ENCODE measurements at regions not wholly inside any gene's neighbourhood (a gene's known extent, or its start where the extent isn't known, plus 50 kb on each side); places are given as distances from the start of the nearest gene placed in this dataset.

GRCh38 chr1:4518621-4519020 lies 135.8 kb upstream of the AJAP1 start:
- no peak for DNase-seq (ENCODE audit: low spot score)

DNA sequence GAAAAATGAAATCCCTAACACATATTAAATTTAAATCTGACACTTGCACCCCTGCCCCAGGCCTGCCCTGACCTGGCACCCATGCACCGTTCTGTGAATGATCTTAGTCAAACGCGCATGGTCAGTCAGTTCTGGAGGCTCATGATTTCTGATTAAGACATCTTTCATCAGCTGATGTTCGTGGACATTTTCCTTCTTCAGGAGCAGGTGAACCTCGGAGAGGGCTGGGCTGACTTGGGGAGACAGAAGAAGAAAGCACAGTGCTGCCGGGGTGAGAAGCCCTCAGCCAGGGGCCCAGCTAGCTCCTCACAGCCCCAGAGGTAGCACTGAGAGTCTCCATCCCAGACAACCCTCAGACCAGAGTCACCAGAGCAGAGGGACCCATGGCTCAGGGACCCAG lies 134.5 kb upstream of the AJAP1 start:
- no peak for DNase-seq (ENCODE audit: low spot score)

DNA sequence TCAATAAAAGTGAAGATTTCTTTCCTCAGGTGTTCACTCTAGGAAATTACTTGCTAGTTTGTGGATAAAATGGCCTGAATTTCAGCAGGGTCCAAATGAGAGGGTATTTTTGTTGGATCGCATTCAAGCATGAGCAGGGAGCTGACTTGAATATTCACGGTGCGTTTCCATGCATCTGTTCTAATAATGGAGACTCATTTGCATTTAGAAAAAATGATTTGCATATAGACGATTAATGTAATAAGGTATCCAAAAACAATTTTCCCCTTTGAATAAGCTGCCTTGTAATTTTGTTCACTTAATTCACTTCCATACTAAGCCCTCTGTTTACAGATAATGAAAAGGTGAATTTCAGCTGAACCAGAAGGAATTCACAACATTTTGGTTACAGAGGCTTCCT lies 130.9 kb upstream of the AJAP1 start:
- no peak for DNase-seq (ENCODE audit: low spot score)

DNA sequence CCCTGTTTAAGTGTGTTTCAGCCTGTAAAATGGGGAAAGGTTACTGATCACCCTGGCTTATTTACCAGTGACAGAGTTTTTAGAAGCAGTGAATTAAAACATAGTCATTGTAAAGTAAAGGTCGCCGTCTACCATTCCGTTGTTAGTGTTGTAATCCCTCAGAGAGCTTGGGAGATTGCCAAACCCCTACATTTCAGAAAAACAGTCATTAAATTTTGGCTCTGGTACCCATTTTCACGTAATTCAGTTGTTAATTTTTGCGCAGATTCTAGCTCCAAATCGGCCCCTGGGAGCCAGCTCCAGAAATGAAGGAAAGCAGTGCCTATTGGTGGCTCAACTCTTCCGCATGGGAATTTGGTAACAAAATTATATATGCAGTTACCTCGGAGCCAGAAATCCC lies 127.7 kb upstream of the AJAP1 start:
- DNase-seq (ENCODE audit: low spot score), result no peak

GRCh38 chr1:4527819-4528218 lies 126.6 kb upstream of the AJAP1 start:
- no peak for DNase-seq (ENCODE audit: low spot score)

DNA sequence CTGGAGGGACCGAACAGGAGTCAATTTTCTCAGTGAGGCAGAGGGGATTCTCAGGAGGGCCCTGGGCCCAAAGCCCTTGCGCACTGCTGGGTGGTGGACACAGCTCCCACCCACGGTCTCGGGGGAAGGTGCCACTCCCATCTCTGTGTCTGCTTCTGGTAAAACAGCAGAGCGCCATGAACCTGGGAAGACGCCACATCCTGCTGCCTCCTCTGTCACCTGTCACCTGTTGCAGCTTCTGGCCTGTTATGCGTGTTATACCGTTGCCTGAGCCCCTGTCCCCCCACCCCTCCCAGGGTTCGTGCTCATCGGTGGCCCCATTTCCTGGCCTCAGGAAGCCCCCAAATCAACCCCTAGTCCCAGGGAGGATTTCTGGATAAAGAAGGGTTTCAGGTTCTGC lies 125.8 kb upstream of the AJAP1 start:
- no peak for DNase-seq (ENCODE audit: low spot score)

GRCh38 chr1:4529446-4530165 lies 124.8 kb upstream of the AJAP1 start:
- no peak for DNase-seq (ENCODE audit: low spot score)

GRCh38 chr1:4530166-4530785 lies 124.1 kb upstream of the AJAP1 start:
- no peak for DNase-seq (ENCODE audit: low spot score)

DNA sequence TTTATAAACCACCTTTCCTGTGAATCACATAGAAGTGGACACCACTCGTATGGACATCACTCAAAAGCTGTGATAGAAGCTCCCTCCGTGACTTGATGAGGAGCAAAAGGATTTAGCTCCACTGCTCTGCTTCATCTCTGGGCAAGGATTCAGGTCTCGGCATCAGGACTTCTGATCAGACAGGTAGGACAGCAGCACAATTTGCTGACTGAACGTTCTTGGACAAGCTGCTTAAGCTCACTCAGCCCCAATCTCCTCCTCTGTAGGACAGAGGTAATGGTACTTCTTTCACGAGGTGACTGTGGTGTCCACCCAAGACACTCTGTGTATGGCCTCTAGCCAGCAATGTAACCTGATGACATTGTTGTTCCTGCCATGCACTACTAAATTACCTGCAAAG lies 122.6 kb upstream of the AJAP1 start:
- DNase-seq (ENCODE audit: low spot score), result no peak

DNA sequence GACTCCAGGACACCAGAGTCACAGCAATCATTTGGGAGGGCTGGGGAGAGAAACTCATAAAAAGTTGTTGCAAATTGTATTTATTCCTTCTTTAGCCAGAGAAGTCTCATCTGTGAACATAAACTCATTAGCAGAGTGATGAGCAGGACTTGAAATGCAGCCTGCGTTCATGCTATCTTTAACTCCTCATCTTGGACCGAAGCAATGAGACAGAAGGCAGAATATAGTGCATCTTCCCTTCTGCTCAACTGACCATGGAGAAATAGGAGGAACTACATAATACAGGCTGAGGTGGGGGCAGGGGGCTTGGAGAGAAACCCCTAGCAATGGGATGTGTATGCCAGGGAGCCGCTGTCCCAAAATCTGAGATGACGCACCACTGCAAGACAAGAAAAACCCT lies 121.8 kb upstream of the AJAP1 start:
- DNase-seq (ENCODE audit: low spot score), result no peak

DNA sequence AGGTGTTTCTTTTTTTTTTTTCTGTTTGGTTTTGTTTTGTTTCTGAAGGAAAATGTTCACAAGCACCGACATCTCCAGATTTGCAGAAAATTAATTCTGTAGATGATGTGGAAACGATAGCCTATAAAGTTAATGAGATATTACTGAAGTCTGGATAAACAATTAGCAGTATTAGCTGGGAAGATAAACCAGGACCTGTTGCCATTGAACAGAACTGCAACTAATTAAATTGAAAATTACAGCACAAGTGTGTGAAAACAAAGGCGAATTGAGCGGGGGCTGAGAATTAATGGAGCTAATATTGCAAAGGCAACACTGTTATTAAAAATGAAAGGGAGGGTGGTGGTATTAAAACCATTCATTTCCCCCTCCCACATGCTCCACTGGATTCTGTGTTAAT lies 107.5 kb upstream of the AJAP1 start:
- no peak for DNase-seq (ENCODE audit: low spot score)

GRCh38 chr1:4549930-4550329 lies 104.5 kb upstream of the AJAP1 start:
- no peak for DNase-seq (ENCODE audit: low spot score)

GRCh38 chr1:4550941-4551340 lies 103.5 kb upstream of the AJAP1 start:
- DNase-seq (ENCODE audit: low spot score), result no peak

DNA sequence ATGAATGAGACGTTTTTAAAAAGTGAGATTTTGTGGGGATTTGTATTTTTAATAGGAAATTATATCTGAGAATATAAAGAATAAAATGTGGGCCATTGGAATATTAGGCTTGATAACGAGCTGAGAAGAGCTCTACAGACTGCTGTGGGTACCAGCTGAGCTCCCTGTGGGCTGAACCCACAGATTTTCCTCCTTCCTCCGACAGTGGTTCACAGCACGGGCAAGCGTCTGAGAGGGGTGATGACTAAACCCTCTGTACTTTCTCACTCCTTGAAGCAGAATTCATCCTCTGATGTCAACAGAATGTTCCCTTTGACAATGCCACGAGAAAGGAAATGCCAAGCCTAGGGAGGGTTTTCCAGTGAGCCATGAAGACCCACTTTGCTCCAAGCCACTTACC lies 102.7 kb upstream of the AJAP1 start:
- DNase-seq (ENCODE audit: low spot score), result no peak

- no peak for DNase-seq (ENCODE audit: low spot score)
These were observed 100.6 kb upstream of the AJAP1 start for GRCh38 chr1:4553761-4554160.

GRCh38 chr1:4554271-4554865 lies 100.0 kb upstream of the AJAP1 start:
- DNase-seq (ENCODE audit: low spot score), result no peak

- DNase-seq (ENCODE audit: low spot score), result no peak
These were observed 96.5 kb upstream of the AJAP1 start for GRCh38 chr1:4557949-4558348.

- no peak for DNase-seq (ENCODE audit: low spot score)
These were observed 93.2 kb upstream of the AJAP1 start for GRCh38 chr1:4561205-4561604.

- no peak for DNase-seq (ENCODE audit: low spot score)
These were observed 92.1 kb upstream of the AJAP1 start for GRCh38 chr1:4562321-4562720.

DNA sequence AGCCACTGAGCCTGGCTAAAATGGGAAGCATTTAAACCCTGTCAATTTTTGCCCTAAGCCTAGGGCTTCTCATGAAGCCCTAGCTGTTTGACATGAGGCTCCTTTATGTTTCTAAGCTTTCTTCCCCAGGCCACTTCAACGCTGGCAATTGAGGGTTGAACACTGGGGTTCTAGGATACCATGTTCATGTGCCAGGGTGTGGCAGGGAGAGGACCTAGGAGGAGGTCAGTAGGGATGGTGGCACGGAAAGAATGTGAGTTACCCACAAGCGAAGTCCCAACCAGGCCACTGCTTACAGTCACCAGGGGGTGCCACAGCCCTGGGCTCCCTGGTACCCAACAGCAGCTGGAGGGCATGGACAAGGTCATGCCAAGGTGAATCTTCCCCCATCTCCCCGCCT lies 90.8 kb upstream of the AJAP1 start:
- DNase-seq (ENCODE audit: low spot score), result no peak

GRCh38 chr1:4564051-4564450 lies 90.4 kb upstream of the AJAP1 start:
- no peak for DNase-seq (ENCODE audit: low spot score)

DNA sequence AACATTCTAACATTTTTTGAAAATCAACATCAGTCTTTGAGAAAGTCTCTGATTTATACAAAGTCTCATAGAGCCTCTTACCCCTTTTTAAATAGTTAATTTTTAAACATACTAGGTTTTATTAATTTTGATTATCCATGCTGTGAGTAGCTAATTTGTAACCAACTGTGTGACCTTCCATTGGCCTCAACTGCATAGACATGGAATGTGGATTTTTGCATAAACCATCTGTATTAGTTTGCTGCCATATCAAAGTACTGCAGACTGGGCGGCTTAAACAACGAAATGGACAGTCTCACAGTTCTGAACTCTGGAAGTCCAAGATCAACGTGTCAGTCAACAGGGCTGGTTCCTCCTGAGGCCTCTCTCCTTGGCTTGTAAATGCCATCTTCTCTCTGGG lies 89.2 kb upstream of the AJAP1 start:
- DNase-seq (ENCODE audit: low spot score), result no peak

DNA sequence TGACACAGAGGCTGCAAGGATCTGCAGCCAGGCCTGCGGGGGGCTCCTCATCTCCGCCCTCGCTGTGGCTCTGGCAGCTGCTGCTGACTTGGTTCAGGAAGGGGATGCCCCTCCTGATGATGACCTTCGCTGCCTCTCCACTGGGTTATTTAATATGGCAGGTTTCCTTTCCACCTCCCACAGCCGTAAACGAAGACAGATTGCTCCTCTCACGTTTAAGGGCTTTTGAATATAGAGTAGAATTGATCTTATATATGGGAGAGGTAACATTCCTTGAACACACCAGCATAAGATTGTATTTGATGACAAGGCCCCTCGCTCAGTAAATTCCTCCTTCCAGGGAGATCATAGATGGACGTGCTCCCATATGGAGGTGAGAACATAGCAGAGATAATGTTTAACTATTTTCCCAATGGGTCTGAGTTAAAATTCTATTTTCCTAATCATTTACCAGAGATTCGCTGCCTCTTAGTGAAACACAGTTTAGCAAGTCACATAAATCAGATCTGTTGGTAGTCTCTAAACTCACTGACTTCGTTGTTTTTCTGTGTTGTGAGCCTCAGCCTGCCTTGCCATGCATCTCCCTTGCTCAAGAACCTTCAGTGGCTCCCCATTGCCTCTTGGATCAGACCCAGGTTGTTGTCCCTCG lies 88.5 kb upstream of the AJAP1 start:
- no peak for DNase-seq (ENCODE audit: low spot score)

Measured in H4 (cell line).